HL-60 (cell line): ENCODE measurements at regions not wholly inside any gene's neighbourhood (a gene's known extent, or its start where the extent isn't known, plus 50 kb on each side); places are given as distances from the start of the nearest gene placed in this dataset.

Source experiments
- DNase-seq, 2 experiments: peaks; one replicate each; pipeline ENCODE4 v3.0.0-alpha.2; 2010 to 2020; ENCODE audit warnings: low read depth in 1 of 2, low spot score in 1 of 2
- H3K27ac ChIP-seq: fragments of 250-450 bp; sonication (Bioruptor Pico); replicated peaks from 2 replicates; pipeline ENCODE4 v1.5.1; 2020; ENCODE audit warnings: mild to moderate bottlenecking, moderate library complexity
- H3K27me3 ChIP-seq: fragments of 250-450 bp; sonication (Bioruptor Pico); 2 replicates; pipeline ENCODE4 v1.5.1; 2021; ENCODE audit warnings: mild to moderate bottlenecking, moderate library complexity; ENCODE audit not compliant: insufficient read depth, poor library complexity, severe bottlenecking
- H3K4me3 ChIP-seq: replicated peaks from 2 replicates; pipeline ENCODE4 v1.5.1; 2011; ENCODE audit warnings: mild to moderate bottlenecking, control low read depth, low read length; ENCODE audit not compliant: insufficient read depth
- GABPA ChIP-seq: IDR thresholded peaks from 2 replicates; pipeline ENCODE4 v1.6.1; 2012; ENCODE audit warnings: low read depth
- POLR2AphosphoS5 ChIP-seq: IDR thresholded peaks from 2 replicates; pipeline ENCODE4 v1.6.1; 2012; ENCODE audit warnings: low read depth
- SPI1 ChIP-seq: IDR thresholded peaks from 2 replicates; pipeline ENCODE4 v1.6.1; 2012; ENCODE audit warnings: low read depth, mild to moderate bottlenecking, borderline replicate concordance
- TF ChIP-seq, protein P1 (sequence below): IDR thresholded peaks from one replicate; pipeline ENCODE4 v1.5.1; 2011; ENCODE audit warnings: low read length, control low read depth, inconsistent platforms; ENCODE audit not compliant: insufficient read depth
- TF ChIP-seq, protein P2 (sequence below): IDR thresholded peaks from 2 replicates; pipeline ENCODE4 v1.6.1; 2012; ENCODE audit warnings: low read depth; ENCODE audit not compliant: insufficient replicate concordance

DNA sequence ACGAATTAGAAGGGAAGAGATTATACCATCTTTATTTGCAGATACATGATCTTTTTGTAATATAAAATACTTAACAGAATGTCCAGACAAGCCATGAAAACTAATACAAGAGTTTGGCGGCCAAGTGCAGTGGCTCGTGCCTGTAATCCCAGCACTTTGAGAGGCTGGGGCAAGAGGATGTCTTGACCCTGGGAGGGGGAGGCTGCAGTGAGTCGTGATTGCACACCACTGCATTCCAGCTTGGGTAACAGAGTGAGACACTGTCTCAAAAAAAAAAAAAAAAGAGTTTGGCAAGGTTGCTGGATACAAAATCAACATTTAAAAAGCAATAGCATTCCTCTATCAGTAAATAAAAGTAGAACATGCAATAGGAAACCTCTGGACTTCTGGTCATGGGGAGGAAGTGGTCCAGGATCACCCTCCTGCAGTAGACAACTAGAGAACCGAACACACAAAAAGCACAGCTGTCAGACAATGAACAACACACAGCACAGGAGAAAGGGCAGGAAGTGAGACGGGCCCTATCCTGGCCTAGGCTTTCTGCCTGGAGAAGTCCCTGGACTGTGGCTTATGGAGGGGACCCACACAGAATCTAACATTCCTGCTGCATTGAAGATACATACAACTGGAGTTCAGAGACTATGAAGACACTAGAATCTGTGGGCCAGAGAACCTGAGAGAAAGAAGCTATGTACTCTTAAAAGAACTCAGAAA is 118.9 kb upstream of the ARL4C start:
- H3K27me3 ChIP-seq: peaks cover 6% of the 10 kb centered on the region
- H3K27ac ChIP-seq: no peak overlapping the region
- no peak for TF ChIP-seq GABPA
- TF ChIP-seq POLR2AphosphoS5: no peak
- TF ChIP-seq SPI1: no peak
- TF ChIP-seq, protein P1, sequence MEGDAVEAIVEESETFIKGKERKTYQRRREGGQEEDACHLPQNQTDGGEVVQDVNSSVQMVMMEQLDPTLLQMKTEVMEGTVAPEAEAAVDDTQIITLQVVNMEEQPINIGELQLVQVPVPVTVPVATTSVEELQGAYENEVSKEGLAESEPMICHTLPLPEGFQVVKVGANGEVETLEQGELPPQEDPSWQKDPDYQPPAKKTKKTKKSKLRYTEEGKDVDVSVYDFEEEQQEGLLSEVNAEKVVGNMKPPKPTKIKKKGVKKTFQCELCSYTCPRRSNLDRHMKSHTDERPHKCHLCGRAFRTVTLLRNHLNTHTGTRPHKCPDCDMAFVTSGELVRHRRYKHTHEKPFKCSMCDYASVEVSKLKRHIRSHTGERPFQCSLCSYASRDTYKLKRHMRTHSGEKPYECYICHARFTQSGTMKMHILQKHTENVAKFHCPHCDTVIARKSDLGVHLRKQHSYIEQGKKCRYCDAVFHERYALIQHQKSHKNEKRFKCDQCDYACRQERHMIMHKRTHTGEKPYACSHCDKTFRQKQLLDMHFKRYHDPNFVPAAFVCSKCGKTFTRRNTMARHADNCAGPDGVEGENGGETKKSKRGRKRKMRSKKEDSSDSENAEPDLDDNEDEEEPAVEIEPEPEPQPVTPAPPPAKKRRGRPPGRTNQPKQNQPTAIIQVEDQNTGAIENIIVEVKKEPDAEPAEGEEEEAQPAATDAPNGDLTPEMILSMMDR: no peak
- TF ChIP-seq, protein P2, sequence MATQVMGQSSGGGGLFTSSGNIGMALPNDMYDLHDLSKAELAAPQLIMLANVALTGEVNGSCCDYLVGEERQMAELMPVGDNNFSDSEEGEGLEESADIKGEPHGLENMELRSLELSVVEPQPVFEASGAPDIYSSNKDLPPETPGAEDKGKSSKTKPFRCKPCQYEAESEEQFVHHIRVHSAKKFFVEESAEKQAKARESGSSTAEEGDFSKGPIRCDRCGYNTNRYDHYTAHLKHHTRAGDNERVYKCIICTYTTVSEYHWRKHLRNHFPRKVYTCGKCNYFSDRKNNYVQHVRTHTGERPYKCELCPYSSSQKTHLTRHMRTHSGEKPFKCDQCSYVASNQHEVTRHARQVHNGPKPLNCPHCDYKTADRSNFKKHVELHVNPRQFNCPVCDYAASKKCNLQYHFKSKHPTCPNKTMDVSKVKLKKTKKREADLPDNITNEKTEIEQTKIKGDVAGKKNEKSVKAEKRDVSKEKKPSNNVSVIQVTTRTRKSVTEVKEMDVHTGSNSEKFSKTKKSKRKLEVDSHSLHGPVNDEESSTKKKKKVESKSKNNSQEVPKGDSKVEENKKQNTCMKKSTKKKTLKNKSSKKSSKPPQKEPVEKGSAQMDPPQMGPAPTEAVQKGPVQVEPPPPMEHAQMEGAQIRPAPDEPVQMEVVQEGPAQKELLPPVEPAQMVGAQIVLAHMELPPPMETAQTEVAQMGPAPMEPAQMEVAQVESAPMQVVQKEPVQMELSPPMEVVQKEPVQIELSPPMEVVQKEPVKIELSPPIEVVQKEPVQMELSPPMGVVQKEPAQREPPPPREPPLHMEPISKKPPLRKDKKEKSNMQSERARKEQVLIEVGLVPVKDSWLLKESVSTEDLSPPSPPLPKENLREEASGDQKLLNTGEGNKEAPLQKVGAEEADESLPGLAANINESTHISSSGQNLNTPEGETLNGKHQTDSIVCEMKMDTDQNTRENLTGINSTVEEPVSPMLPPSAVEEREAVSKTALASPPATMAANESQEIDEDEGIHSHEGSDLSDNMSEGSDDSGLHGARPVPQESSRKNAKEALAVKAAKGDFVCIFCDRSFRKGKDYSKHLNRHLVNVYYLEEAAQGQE: no peak
- no peak for DNase-seq
- no peak overlapping the region for H3K4me3 ChIP-seq

DNA sequence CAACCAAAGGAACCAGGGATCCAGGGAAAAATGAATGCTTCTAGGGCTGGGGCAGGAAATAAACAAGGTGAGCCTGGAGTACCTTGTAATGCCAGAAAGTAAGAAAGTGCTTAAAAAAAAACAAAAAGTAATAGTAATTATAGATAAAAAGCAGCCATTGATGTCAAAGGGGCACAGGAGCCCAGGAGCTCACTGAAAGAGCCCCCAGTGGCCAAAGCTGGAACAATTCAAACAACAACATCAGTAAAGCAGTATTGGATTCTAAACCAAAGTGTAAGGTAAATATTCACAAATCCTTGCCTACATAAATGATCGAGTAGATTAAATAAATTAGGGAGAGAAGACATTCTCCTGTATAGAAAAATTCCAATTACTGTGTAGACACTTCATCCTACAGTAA is 114.3 kb upstream of the ARL4C start:
- Histone ChIP-seq H3K27me3 (no peaks in the 10 kb centered on the region), H3K27ac (no peak overlapping the region), H3K4me3 (no peak overlapping the region)
- no peak for DNase-seq
- TF ChIP-seq SPI1 (no peak), GABPA (no peak), POLR2AphosphoS5 (no peak)
- TF ChIP-seq, protein P1: peak; percentile 8

DNA sequence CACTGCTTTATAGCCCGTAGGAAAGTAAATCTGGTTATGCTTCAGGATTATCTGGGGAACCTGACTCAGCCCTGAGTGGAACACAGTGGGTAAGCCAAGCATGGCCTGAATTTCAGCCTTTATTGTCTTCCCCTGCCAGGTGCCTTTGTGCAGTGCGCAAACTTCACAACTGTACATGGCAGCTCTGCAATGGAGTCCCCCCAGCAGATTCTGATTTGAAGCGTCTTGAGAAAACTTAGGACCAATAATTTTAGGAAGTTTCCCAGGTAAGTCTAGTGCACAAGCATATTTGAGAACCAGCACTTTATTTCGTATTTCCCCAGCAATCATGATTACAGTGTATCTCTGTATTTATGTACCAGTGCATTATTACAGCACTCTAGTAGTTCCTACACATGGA is 112.1 kb upstream of the ARL4C start:
- no peak for TF ChIP-seq SPI1
- TF ChIP-seq, protein P2: no peak
- no peak for TF ChIP-seq POLR2AphosphoS5
- TF ChIP-seq GABPA: no peak
- TF ChIP-seq, protein P1: no peak
- no peak overlapping the region for H3K4me3 ChIP-seq
- no peaks in the 10 kb centered on the region for H3K27me3 ChIP-seq
- no peak for DNase-seq
- H3K27ac ChIP-seq: no peak overlapping the region

DNA sequence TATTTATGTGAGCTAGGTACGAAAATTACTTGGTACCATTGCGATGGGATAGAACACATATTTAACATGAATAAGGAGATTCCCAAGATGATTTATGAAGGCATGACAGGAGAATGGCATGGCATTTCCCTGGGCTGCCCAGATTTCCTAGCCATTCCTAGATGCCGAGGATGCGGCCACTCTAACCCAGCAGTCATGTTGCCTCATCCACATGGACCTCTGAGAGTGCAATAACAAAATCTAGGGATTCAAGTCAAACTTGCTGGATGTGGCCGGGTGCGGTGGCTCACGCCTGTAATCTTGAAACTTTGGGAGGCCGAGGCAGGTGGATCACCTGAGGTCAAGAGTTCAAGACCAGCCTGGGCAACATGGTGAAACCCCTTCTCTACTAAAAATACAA is 110.8 kb upstream of the ARL4C start:
- DNase-seq: no peak
- no peaks in the 10 kb centered on the region for H3K27me3 ChIP-seq
- H3K4me3 ChIP-seq: no peak overlapping the region
- H3K27ac ChIP-seq: no peak overlapping the region
- TF ChIP-seq SPI1 (no peak), GABPA (no peak), POLR2AphosphoS5 (no peak)
- TF ChIP-seq, protein P2: no peak
- TF ChIP-seq, protein P1: no peak
